GM03348 (cell line): ENCODE measurements at regions not wholly inside any gene's neighbourhood (a gene's known extent, or its start where the extent isn't known, plus 50 kb on each side); places are given as distances from the start of the nearest gene placed in this dataset.
"Not testable (repeated sequence)": the region's sequence is repeated elsewhere in the genome, so short reads cannot be mapped to it uniquely, and the experiment has no call there.

Experiments
- DNase-seq: peaks from one replicate; pipeline ENCODE4 v3.0.0; 2012; ENCODE audit warnings: low spot score

GRCh38 chr2:224146356-224147160 lies 107.5 kb upstream of the SERPINE2 start:
- no peak for DNase-seq

- peak; percentile 78 for DNase-seq
These were observed 106.8 kb upstream of the SERPINE2 start for GRCh38 chr2:224145751-224146355.

- no peak for DNase-seq
These were observed 104.4 kb upstream of the SERPINE2 start for GRCh38 chr2:224143526-224143925.

- peak; percentile 60 for DNase-seq
These were observed 103.6 kb upstream of the SERPINE2 start for GRCh38 chr2:224142397-224143312.

- DNase-seq: no peak
These were observed 102.2 kb upstream of the SERPINE2 start for GRCh38 chr2:224141304-224141703.

GRCh38 chr2:224137208-224137607 lies 98.1 kb upstream of the SERPINE2 start:
- DNase-seq: no peak

GRCh38 chr2:224136396-224136795 lies 97.3 kb upstream of the SERPINE2 start:
- no peak for DNase-seq

GRCh38 chr2:224135881-224136280 lies 96.8 kb upstream of the SERPINE2 start:
- DNase-seq: no peak

- DNase-seq: peak; percentile 61
These were observed 95.1 kb upstream of the SERPINE2 start for GRCh38 chr2:224134003-224134734.

- no peak for DNase-seq
These were observed 94.3 kb upstream of the SERPINE2 start for GRCh38 chr2:224133387-224133786.

GRCh38 chr2:224127871-224128501 lies 88.9 kb upstream of the SERPINE2 start:
- no peak for DNase-seq

- DNase-seq: peak; percentile 57
These were observed 87.4 kb upstream of the SERPINE2 start for GRCh38 chr2:224126440-224126839.

GRCh38 chr2:224126003-224126402 lies 86.9 kb upstream of the SERPINE2 start:
- DNase-seq: peak; percentile 75

GRCh38 chr2:224122542-224122941 lies 83.5 kb upstream of the SERPINE2 start:
- DNase-seq: no peak

- no peak for DNase-seq
These were observed 82.5 kb upstream of the SERPINE2 start for GRCh38 chr2:224121406-224122067.

- no peak for DNase-seq
These were observed 81.9 kb upstream of the SERPINE2 start for GRCh38 chr2:224120986-224121385.

- not testable (repeated sequence) for DNase-seq
These were observed 80.8 kb upstream of the SERPINE2 start for GRCh38 chr2:224119846-224120245.

- DNase-seq: no peak
These were observed 75.3 kb upstream of the SERPINE2 start for GRCh38 chr2:224114428-224114827.

- DNase-seq: not testable (repeated sequence)
These were observed 74.8 kb upstream of the SERPINE2 start for GRCh38 chr2:224113930-224114329.

- DNase-seq: peak; percentile 11
These were observed 72.5 kb upstream of the SERPINE2 start for GRCh38 chr2:224111576-224111975.

- DNase-seq: no peak
These were observed 71.7 kb upstream of the SERPINE2 start for GRCh38 chr2:224110811-224111210.
